GM19452 (cell line): ENCODE measurements at regions not wholly inside any gene's neighbourhood (a gene's known extent, or its start where the extent isn't known, plus 50 kb on each side); places are given as distances from the start of the nearest gene placed in this dataset.

Experiments
- ATAC-seq: cut with Tn5 transposase; IDR thresholded peaks from one replicate; pipeline ENCODE4 v1.9.1; 2021; ENCODE audit not compliant: unreplicated experiment

- ATAC-seq: no peak
These were observed 181.3 kb downstream of the ETS2 start for GRCh38 chr21:38986806-38987632.

GRCh38 chr21:38986406-38986805 lies 180.7 kb downstream of the ETS2 start:
- no peak for ATAC-seq

- ATAC-seq: no peak
These were observed 180.0 kb downstream of the ETS2 start for GRCh38 chr21:38985568-38986378.

- ATAC-seq: no peak
These were observed 179.3 kb downstream of the ETS2 start for GRCh38 chr21:38984982-38985567.

GRCh38 chr21:38984568-38984967 lies 178.8 kb downstream of the ETS2 start:
- no peak for ATAC-seq

GRCh38 chr21:38983560-38983959 lies 177.8 kb downstream of the ETS2 start:
- no peak for ATAC-seq

GRCh38 chr21:38982804-38983203 lies 177.1 kb downstream of the ETS2 start:
- ATAC-seq: no peak

- no peak for ATAC-seq
These were observed 176.4 kb downstream of the ETS2 start for GRCh38 chr21:38982096-38982495.

GRCh38 chr21:38980416-38981313 lies 174.9 kb downstream of the ETS2 start:
- ATAC-seq: no peak

- ATAC-seq: no peak
These were observed 173.8 kb downstream of the ETS2 start for GRCh38 chr21:38979271-38980121.

- no peak for ATAC-seq
These were observed 171.2 kb downstream of the ETS2 start for GRCh38 chr21:38976900-38977299.

GRCh38 chr21:38973552-38973951 lies 167.8 kb downstream of the ETS2 start:
- no peak for ATAC-seq

GRCh38 chr21:38972078-38972477 lies 166.3 kb downstream of the ETS2 start:
- ATAC-seq: no peak

GRCh38 chr21:38970765-38971164 lies 165.0 kb downstream of the ETS2 start:
- no peak for ATAC-seq

GRCh38 chr21:38968887-38969543 lies 163.3 kb downstream of the ETS2 start:
- ATAC-seq: no peak

- no peak for ATAC-seq
These were observed 160.3 kb downstream of the ETS2 start for GRCh38 chr21:38965910-38966504.

GRCh38 chr21:38965241-38965640 lies 159.5 kb downstream of the ETS2 start:
- ATAC-seq: no peak

- ATAC-seq: no peak
These were observed 157.3 kb downstream of the ETS2 start for GRCh38 chr21:38963006-38963405.

- no peak for ATAC-seq
These were observed 154.5 kb downstream of the ETS2 start for GRCh38 chr21:38960251-38960650.
